Mesenchymal stem cell (in vitro differentiated cells and primary cell): ENCODE measurements at regions not wholly inside any gene's neighbourhood (a gene's known extent, or its start where the extent isn't known, plus 50 kb on each side); places are given as distances from the start of the nearest gene placed in this dataset.

Experiments used
- DNase-seq: peaks from one replicate; pipeline ENCODE4 v3.0.0-alpha.2; 2013
- H2AFZ ChIP-seq: one replicate; pipeline ENCODE4 v1.6.1; 2013; ENCODE audit warnings: low read depth, mild to moderate bottlenecking, control low read depth, inconsistent platforms, low read length, moderate library complexity
- H2AK5ac ChIP-seq: 2 replicates; pipeline ENCODE4 v1.6.1; 2013; ENCODE audit warnings: low read length, moderate library complexity, mild to moderate bottlenecking, inconsistent platforms; ENCODE audit not compliant: severe bottlenecking
- H2BK120ac ChIP-seq: one replicate; pipeline ENCODE4 v1.6.1; 2013; ENCODE audit warnings: low read depth, mild to moderate bottlenecking, inconsistent platforms, low read length, moderate library complexity
- H2BK12ac ChIP-seq, 2 experiments: one replicate each; pipeline ENCODE4 v1.6.1; 2013; ENCODE audit warnings: inconsistent platforms in 2 of 2, low read length in 2 of 2, mild to moderate bottlenecking in 2 of 2, moderate library complexity in 2 of 2, control low read depth in 1 of 2
- H2BK15ac ChIP-seq: one replicate; pipeline ENCODE4 v1.6.1; 2013; ENCODE audit warnings: mild to moderate bottlenecking, low read depth, inconsistent platforms; ENCODE audit not compliant: poor library complexity, severe bottlenecking
- H2BK5ac ChIP-seq: 2 replicates; pipeline ENCODE4 v1.6.1; 2013; ENCODE audit warnings: low read depth, mild to moderate bottlenecking, low read length, control low read depth, inconsistent platforms; ENCODE audit not compliant: poor library complexity, severe bottlenecking
- H3K14ac ChIP-seq, 2 experiments: one replicate each; pipeline ENCODE4 v1.6.1; 2013; ENCODE audit warnings: inconsistent platforms in 2 of 2, low read length in 2 of 2, control low read depth in 1 of 2, mild to moderate bottlenecking in 1 of 2, moderate library complexity in 1 of 2
- H3K18ac ChIP-seq, 2 experiments: one replicate each; pipeline ENCODE4 v1.6.1; 2013; ENCODE audit warnings: inconsistent platforms in 2 of 2, low read length in 2 of 2, control low read depth in 1 of 2, low read depth in 1 of 2, mild to moderate bottlenecking in 1 of 2
- H3K23ac ChIP-seq, 2 experiments: one replicate each; pipeline ENCODE4 v1.6.1; 2013; ENCODE audit warnings: inconsistent platforms in 2 of 2, low read length in 2 of 2, mild to moderate bottlenecking in 2 of 2, moderate library complexity in 2 of 2, control low read depth in 1 of 2
- H3K27ac ChIP-seq: 2 replicates; pipeline ENCODE4 v1.5.1; 2013; ENCODE audit warnings: mild to moderate bottlenecking, moderate library complexity, low read length, control low read depth, inconsistent platforms; ENCODE audit not compliant: poor library complexity, severe bottlenecking
- H3K27me3 ChIP-seq, 2 experiments: 2 replicates each; pipeline versions ENCODE4 v1.6.1 to v1.7.0; 2013; ENCODE audit warnings: low read length in 2 of 2, mild to moderate bottlenecking in 2 of 2, moderate library complexity in 2 of 2, control low read depth in 1 of 2, inconsistent platforms in 1 of 2; ENCODE audit not compliant: control insufficient read depth in 1 of 2, insufficient read depth in 1 of 2
- H3K36me3 ChIP-seq, 2 experiments: 2 replicates each; pipeline versions ENCODE4 v1.6.1 to v1.7.0; 2013; ENCODE audit warnings: low read length in 2 of 2, control low read depth in 1 of 2, inconsistent platforms in 1 of 2, low read depth in 1 of 2, mild to moderate bottlenecking in 1 of 2; ENCODE audit not compliant: insufficient read depth in 2 of 2, control insufficient read depth in 1 of 2
- H3K4ac ChIP-seq, 2 experiments: one replicate each; pipeline ENCODE4 v1.6.1; 2013; ENCODE audit warnings: inconsistent platforms in 2 of 2, low read length in 2 of 2, mild to moderate bottlenecking in 2 of 2, moderate library complexity in 2 of 2, control low read depth in 1 of 2, low read depth in 1 of 2
- H3K4me1 ChIP-seq: 2 replicates; pipeline ENCODE4 v1.6.1; 2013; ENCODE audit warnings: low read depth, low read length, control low read depth; ENCODE audit not compliant: control insufficient read depth, insufficient read depth
- H3K4me2 ChIP-seq: 2 replicates; pipeline ENCODE4 v1.6.1; 2013; ENCODE audit warnings: low read length, mild to moderate bottlenecking, inconsistent platforms; ENCODE audit not compliant: poor library complexity, severe bottlenecking
- H3K4me3 ChIP-seq, 2 experiments: 2 replicates each; pipeline versions ENCODE4 v1.5.1 to v1.7.0; 2013; ENCODE audit warnings: low read length in 2 of 2, mild to moderate bottlenecking in 2 of 2, control low read depth in 1 of 2, low read depth in 1 of 2; ENCODE audit not compliant: insufficient read depth in 1 of 2
- H3K79me1 ChIP-seq: replicated peaks from 2 replicates; pipeline ENCODE4 v1.6.1; 2013; ENCODE audit warnings: mild to moderate bottlenecking, control low read depth, low read length, inconsistent platforms; ENCODE audit not compliant: poor library complexity, severe bottlenecking
- H3K9ac ChIP-seq: 2 replicates; pipeline ENCODE4 v1.7.0; 2013; ENCODE audit warnings: mild to moderate bottlenecking, low read length, moderate library complexity
- H3K9me3 ChIP-seq: 2 replicates; pipeline ENCODE4 v1.7.0; 2013; ENCODE audit warnings: mild to moderate bottlenecking, low read length; ENCODE audit not compliant: control insufficient read depth
- H4K8ac ChIP-seq: one replicate; pipeline ENCODE4 v1.6.1; 2013; ENCODE audit warnings: inconsistent platforms, mild to moderate bottlenecking, low read length, moderate library complexity
- H4K91ac ChIP-seq: one replicate; pipeline ENCODE4 v1.6.1; 2013; ENCODE audit warnings: mild to moderate bottlenecking, low read length, inconsistent platforms
- WGBS: methylation state at CpG from one replicate; pipeline ENCODE4 v1.1.7; 2013; ENCODE audit warnings: mixed read lengths; 5-methylcytosine and 5-hydroxymethylcytosine counted together

DNA sequence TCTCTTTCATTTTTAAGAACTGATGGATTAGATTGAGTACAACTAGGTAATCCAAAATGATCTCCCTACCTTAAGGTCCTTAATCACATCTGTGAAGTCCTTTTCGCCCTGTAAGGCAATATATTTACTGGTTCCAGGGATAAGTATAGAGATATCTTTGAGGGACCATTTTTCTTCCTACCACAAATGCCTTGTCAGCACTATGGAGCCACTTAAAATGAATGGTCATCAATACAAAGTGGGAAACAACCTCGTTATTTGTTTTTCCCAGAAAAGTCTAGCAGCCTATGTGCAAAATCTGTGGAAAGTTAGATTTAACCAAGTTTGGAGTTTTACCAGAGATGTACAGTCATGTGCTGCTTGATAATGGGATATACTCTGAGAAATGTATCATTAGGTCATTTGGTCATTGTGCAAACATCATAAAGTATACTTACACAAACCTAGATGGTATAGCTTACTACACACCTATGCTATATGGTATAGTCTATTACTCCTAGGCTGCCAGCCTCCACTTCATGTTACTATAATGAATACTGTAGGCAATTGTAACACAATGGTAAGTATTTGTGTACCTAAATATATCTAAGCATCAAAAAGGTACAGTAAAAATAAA is 366.2 kb upstream of the TMEM229A start:
- Histone ChIP-seq H3K14ac (no peak overlapping the region), H3K36me3 (no peaks in the 10 kb centered on the region), H3K27ac (no peak overlapping the region), H3K4me1 (no peaks in the 10 kb centered on the region), H3K18ac (no peak overlapping the region), H2AFZ (no peak overlapping the region), H3K4me3 (no peak overlapping the region), H2BK5ac (no peak overlapping the region), H3K9me3 (peaks cover 3% of the 10 kb centered on the region), H2AK5ac (no peak overlapping the region), H3K27me3 (no peaks in the 10 kb centered on the region), H3K23ac (no peak overlapping the region), H2BK120ac (no peak overlapping the region), H4K91ac (no peak overlapping the region), H2BK15ac (no peak overlapping the region), H3K4ac (no peak overlapping the region), H3K9ac (no peak overlapping the region), H2BK12ac (no peak overlapping the region), H4K8ac (no peak overlapping the region), H3K4me2 (no peak overlapping the region), H3K79me1 (no peaks in the 10 kb centered on the region)
- no peak for DNase-seq
- 100% methylated on average over 2 of the region's 2 CpGs for WGBS

DNA sequence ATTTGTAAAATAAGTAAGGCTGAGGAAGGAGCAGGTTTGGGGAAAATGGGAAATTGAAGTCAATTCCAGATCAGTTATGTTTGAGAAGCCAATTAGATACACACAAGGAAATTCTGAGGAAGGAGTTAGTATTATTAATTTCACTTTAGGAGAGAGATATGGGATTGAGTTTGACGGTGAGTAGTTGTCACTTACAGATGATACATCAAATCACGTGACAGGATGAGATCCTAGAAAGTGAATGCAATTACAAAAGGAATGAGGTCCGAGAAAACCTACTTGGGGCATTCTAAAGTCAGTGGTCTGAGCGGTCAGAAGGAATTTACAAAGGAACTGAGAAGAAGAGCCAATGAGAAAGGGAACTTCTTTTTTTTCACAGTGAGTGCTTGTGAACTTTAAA is 364.3 kb upstream of the TMEM229A start:
- Histone ChIP-seq H3K27ac (no peak overlapping the region), H3K79me1 (no peaks in the 10 kb centered on the region), H2BK120ac (no peak overlapping the region), H3K9ac (no peak overlapping the region), H2BK5ac (no peak overlapping the region), H3K9me3 (peaks cover 3% of the 10 kb centered on the region), H3K23ac (no peak overlapping the region), H3K4me3 (no peak overlapping the region), H4K91ac (no peak overlapping the region), H3K4me2 (no peak overlapping the region), H2AFZ (no peak overlapping the region), H3K36me3 (no peaks in the 10 kb centered on the region), H3K27me3 (no peaks in the 10 kb centered on the region), H3K18ac (no peak overlapping the region), H2AK5ac (no peak overlapping the region), H2BK15ac (no peak overlapping the region), H3K4me1 (no peaks in the 10 kb centered on the region), H3K4ac (no peak overlapping the region), H4K8ac (no peak overlapping the region), H3K14ac (no peak overlapping the region), H2BK12ac (no peak overlapping the region)
- WGBS: 93% methylated on average over 4 of the region's 4 CpGs
- DNase-seq: no peak

DNA sequence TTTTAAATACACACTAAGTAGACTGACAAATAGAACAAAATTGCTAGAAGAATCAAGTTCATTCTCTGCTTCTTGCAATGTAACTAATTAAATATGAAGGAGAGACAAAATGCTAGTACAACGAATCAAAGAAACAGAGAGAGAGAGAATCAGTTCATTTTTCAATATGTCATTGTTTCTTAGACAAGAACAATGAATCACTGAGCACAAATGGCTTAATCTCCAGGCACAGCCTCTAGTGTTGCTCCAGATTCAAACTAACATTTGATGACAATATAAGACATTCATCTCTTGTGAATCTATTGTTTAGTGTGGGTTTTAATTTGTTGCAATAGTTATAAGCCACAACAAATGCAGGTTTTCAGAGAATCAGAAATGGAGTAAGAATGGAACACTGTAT is 357.4 kb upstream of the TMEM229A start:
- H3K23ac ChIP-seq: no peak overlapping the region
- no peak overlapping the region for H2BK12ac ChIP-seq
- no peak overlapping the region for H3K14ac ChIP-seq
- no peaks in the 10 kb centered on the region for H3K27me3 ChIP-seq
- H3K9me3 ChIP-seq: peaks cover 4% of the 10 kb centered on the region
- no peak overlapping the region for H3K4me2 ChIP-seq
- WGBS: no CpG with 5 or more reads among the region's 1 CpG
- no peak overlapping the region for H2BK5ac ChIP-seq
- no peak overlapping the region for H4K8ac ChIP-seq
- no peak overlapping the region for H3K18ac ChIP-seq
- no peak for DNase-seq
- H3K4me1 ChIP-seq: no peaks in the 10 kb centered on the region
- no peak overlapping the region for H2BK15ac ChIP-seq
- no peak overlapping the region for H2AFZ ChIP-seq
- H4K91ac ChIP-seq: no peak overlapping the region
- no peak overlapping the region for H3K4ac ChIP-seq
- H2BK120ac ChIP-seq: no peak overlapping the region
- no peak overlapping the region for H3K27ac ChIP-seq
- no peak overlapping the region for H2AK5ac ChIP-seq
- H3K9ac ChIP-seq: no peak overlapping the region
- H3K79me1 ChIP-seq: no peaks in the 10 kb centered on the region
- H3K4me3 ChIP-seq: no peak overlapping the region
- H3K36me3 ChIP-seq: no peaks in the 10 kb centered on the region

DNA sequence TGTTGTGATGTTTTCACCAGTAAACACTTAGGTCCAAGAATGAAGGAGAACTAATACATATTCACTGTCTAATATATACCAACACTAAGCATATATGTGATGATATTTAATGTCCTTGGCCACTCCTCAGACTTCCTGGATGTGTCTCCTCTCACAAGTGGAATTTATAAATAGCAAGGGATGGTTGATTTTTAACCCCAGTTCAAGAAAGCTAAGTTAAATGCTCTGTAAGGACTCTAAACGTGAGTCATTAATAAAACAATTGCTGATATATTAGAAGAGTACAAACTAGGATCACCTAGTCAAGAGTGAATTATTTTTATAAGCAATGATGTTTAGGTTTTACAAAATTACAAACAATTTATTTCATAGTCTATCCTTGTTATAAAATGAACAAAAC is 355.9 kb upstream of the TMEM229A start:
- H2AK5ac ChIP-seq: no peak overlapping the region
- no peak overlapping the region for H3K27ac ChIP-seq
- no peak overlapping the region for H4K8ac ChIP-seq
- no CpG with 5 or more reads among the region's 1 CpG for WGBS
- H3K14ac ChIP-seq: no peak overlapping the region
- no peaks in the 10 kb centered on the region for H3K27me3 ChIP-seq
- no peak overlapping the region for H4K91ac ChIP-seq
- DNase-seq: no peak
- no peak overlapping the region for H2BK12ac ChIP-seq
- no peak overlapping the region for H2BK5ac ChIP-seq
- H3K36me3 ChIP-seq: no peaks in the 10 kb centered on the region
- no peaks in the 10 kb centered on the region for H3K4me1 ChIP-seq
- H3K23ac ChIP-seq: no peak overlapping the region
- H3K79me1 ChIP-seq: no peaks in the 10 kb centered on the region
- peaks cover 4% of the 10 kb centered on the region for H3K9me3 ChIP-seq
- H2AFZ ChIP-seq: no peak overlapping the region
- H3K4me2 ChIP-seq: no peak overlapping the region
- H3K4ac ChIP-seq: no peak overlapping the region
- no peak overlapping the region for H3K4me3 ChIP-seq
- H2BK120ac ChIP-seq: no peak overlapping the region
- no peak overlapping the region for H2BK15ac ChIP-seq
- no peak overlapping the region for H3K18ac ChIP-seq
- no peak overlapping the region for H3K9ac ChIP-seq
